Suprapubic skin (tissue), 4 donors: ENCODE measurements at regions not wholly inside any gene's neighbourhood (a gene's known extent, or its start where the extent isn't known, plus 50 kb on each side); places are given as distances from the start of the nearest gene placed in this dataset.
"Not testable (repeated sequence)": the region's sequence is repeated elsewhere in the genome, so short reads cannot be mapped to it uniquely, and the experiment has no call there.

Experiments used
- DNase-seq, 2 donors: peaks; one replicate each; pipeline ENCODE4 v3.0.0-alpha.2; 2019; ENCODE audit warnings: low spot score in 2 of 2
- H3K27ac ChIP-seq: fragments of 200-600 bp; sonication (generic); one replicate; pipeline ENCODE4 v1.5.1; 2019
- H3K27me3 ChIP-seq: fragments of 200-600 bp; sonication (generic); one replicate; pipeline ENCODE4 v1.5.1; 2019
- H3K36me3 ChIP-seq: fragments of 200-600 bp; sonication (generic); one replicate; pipeline ENCODE4 v1.5.1; 2019
- H3K4me1 ChIP-seq: fragments of 200-600 bp; sonication (generic); one replicate; pipeline ENCODE4 v1.5.1; 2019
- H3K4me3 ChIP-seq: fragments of 200-600 bp; sonication (generic); one replicate; pipeline ENCODE4 v1.5.1; 2019; ENCODE audit warnings: mild to moderate bottlenecking
- H3K9me3 ChIP-seq: fragments of 200-600 bp; sonication (generic); one replicate; pipeline ENCODE4 v1.5.1; 2019
- CTCF ChIP-seq, 2 donors: fragments of 200-600 bp in 1 of 2; fragments of 450-650 bp in 1 of 2; sonication (generic) in 1 of 2; IDR thresholded peaks; one replicate each; pipeline ENCODE4 v1.5.1; 2016 to 2019; ENCODE audit warnings: antibody characterized with exemption in 2 of 2, mild to moderate bottlenecking in 1 of 2, moderate library complexity in 1 of 2
- EP300 ChIP-seq: sonication (generic); formaldehyde crosslinking; IDR thresholded peaks from one replicate; pipeline ENCODE4 v1.6.1; 2017; ENCODE audit warnings: antibody characterized with exemption
- POLR2A ChIP-seq, 2 donors: fragments of 450-650 bp; IDR thresholded peaks; one replicate each; pipeline ENCODE4 v1.6.1; 2017; ENCODE audit warnings: antibody characterized with exemption in 2 of 2, mild to moderate bottlenecking in 2 of 2, moderate library complexity in 2 of 2
- POLR2AphosphoS5 ChIP-seq, 3 donors: sonication (generic); formaldehyde crosslinking; IDR thresholded peaks; one replicate each; pipeline ENCODE4 v1.6.1; 2017; ENCODE audit warnings: antibody characterized with exemption in 3 of 3
- WGBS: methylation state at CpG from one replicate; pipeline ENCODE4 v1.1.5; 2018; 5-methylcytosine and 5-hydroxymethylcytosine counted together

GRCh38 chr3:20288050-20288449 lies 102.0 kb upstream of the SGO1 start:
- Histone ChIP-seq H3K4me1 (no peaks in the 10 kb centered on the region), H3K27me3 (no peaks in the 10 kb centered on the region), H3K4me3 (no peak overlapping the region), H3K9me3 (peaks cover 16% of the 10 kb centered on the region), H3K36me3 (no peaks in the 10 kb centered on the region), H3K27ac (no peak overlapping the region)
- no peak for DNase-seq
- no peak for TF ChIP-seq CTCF (IDR thresholded peaks at IDR 0.05)
- no peak for TF ChIP-seq EP300
- no peak for TF ChIP-seq POLR2AphosphoS5 (IDR thresholded peaks at IDR 0.05)
- TF ChIP-seq POLR2A (IDR thresholded peaks at IDR 0.05): no peak

GRCh38 chr3:20280257-20280656 lies 94.3 kb upstream of the SGO1 start:
- no peaks in the 10 kb centered on the region for H3K4me1 ChIP-seq
- peaks cover 16% of the 10 kb centered on the region for H3K9me3 ChIP-seq
- TF ChIP-seq CTCF (IDR thresholded peaks at IDR 0.05) (no peak), POLR2A (IDR thresholded peaks at IDR 0.05) (no peak), EP300 (no peak), POLR2AphosphoS5 (IDR thresholded peaks at IDR 0.05) (no peak)
- DNase-seq: no peak
- 63% methylated on average over 7 of the region's 7 CpGs for WGBS
- H3K27me3 ChIP-seq: no peaks in the 10 kb centered on the region
- no peaks in the 10 kb centered on the region for H3K36me3 ChIP-seq
- no peak overlapping the region for H3K27ac ChIP-seq
- H3K4me3 ChIP-seq: no peak overlapping the region

GRCh38 chr3:20265977-20266376 lies 80.0 kb upstream of the SGO1 start:
- 96% methylated on average over 4 of the region's 4 CpGs for WGBS
- H3K9me3 ChIP-seq, DNase-seq, H3K36me3 ChIP-seq, H3K27ac ChIP-seq, H3K4me3 ChIP-seq, H3K4me1 ChIP-seq, H3K27me3 ChIP-seq: not testable (repeated sequence)

GRCh38 chr3:20264900-20265567 lies 79.0 kb upstream of the SGO1 start:
- no peak for TF ChIP-seq POLR2A (IDR thresholded peaks at IDR 0.05)
- no peak for TF ChIP-seq EP300
- TF ChIP-seq CTCF (IDR thresholded peaks at IDR 0.05): no peak
- no peak for TF ChIP-seq POLR2AphosphoS5 (IDR thresholded peaks at IDR 0.05)
- Histone ChIP-seq H3K4me3 (no peak overlapping the region), H3K9me3 (no peaks in the 10 kb centered on the region), H3K4me1 (no peaks in the 10 kb centered on the region), H3K27ac (no peak overlapping the region), H3K27me3 (no peaks in the 10 kb centered on the region), H3K36me3 (no peaks in the 10 kb centered on the region)
- no peak for DNase-seq
- WGBS: 82% methylated on average over 9 of the region's 11 CpGs

GRCh38 chr3:20258371-20258770 lies 72.4 kb upstream of the SGO1 start:
- TF ChIP-seq CTCF (IDR thresholded peaks at IDR 0.05): no peak
- no peak for TF ChIP-seq POLR2A (IDR thresholded peaks at IDR 0.05)
- no peak for TF ChIP-seq POLR2AphosphoS5 (IDR thresholded peaks at IDR 0.05)
- TF ChIP-seq EP300: no peak
- H3K27me3 ChIP-seq: no peaks in the 10 kb centered on the region
- H3K4me3 ChIP-seq: no peak overlapping the region
- no peaks in the 10 kb centered on the region for H3K4me1 ChIP-seq
- H3K9me3 ChIP-seq: peaks cover 3% of the 10 kb centered on the region
- no peak overlapping the region for H3K27ac ChIP-seq
- H3K36me3 ChIP-seq: no peaks in the 10 kb centered on the region
- WGBS: 45% methylated on average over 1 of the region's 1 CpG
- no peak for DNase-seq

- no peaks in the 10 kb centered on the region for H3K4me1 ChIP-seq
- no peak overlapping the region for H3K27ac ChIP-seq
- 67% methylated on average over 3 of the region's 3 CpGs for WGBS
- H3K27me3 ChIP-seq: no peaks in the 10 kb centered on the region
- no peak for DNase-seq
- TF ChIP-seq EP300 (no peak), POLR2AphosphoS5 (IDR thresholded peaks at IDR 0.05) (no peak), POLR2A (IDR thresholded peaks at IDR 0.05) (no peak), CTCF (IDR thresholded peaks at IDR 0.05) (no peak)
- H3K36me3 ChIP-seq: no peaks in the 10 kb centered on the region
- peaks cover 3% of the 10 kb centered on the region for H3K9me3 ChIP-seq
- no peak overlapping the region for H3K4me3 ChIP-seq
Measured at GRCh38 chr3:20256144-20256543, 70.1 kb upstream of the SGO1 start.
